ENCODE measurements at regions not wholly inside any gene's neighbourhood (a gene's known extent, or its start where the extent isn't known, plus 50 kb on each side); places are given as distances from the start of the nearest gene placed in this dataset.

DNA sequence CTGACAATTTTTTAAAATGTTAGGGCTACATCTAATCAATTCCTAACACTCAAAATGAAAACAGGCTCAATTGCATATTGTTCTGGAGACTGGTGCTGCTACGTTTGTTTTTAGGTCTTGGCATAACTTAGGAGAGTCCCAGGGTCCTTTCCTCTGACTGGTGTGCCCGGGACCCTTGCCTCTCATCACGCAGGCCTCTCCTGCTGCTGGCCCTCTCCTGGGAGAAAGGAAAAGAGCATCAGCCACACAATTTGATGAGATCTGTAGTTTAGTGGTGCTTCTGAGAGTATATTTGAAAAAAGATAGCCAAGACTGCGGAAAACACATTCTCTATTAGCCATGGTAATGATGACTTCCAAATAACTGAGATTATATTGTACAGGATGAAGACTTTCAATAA lies 380.0 kb downstream of the KLF12 start:
- no peak for DNase-seq (ENCODE audit: low spot score)
- in situ Hi-C loops (cut with MboI; ENCODE audit: low pct_unique_long_range_greater_than_20kb, low sequenced_read_pairs, unreplicated experiment): no loop called here
- TF ChIP-seq, protein P1, sequence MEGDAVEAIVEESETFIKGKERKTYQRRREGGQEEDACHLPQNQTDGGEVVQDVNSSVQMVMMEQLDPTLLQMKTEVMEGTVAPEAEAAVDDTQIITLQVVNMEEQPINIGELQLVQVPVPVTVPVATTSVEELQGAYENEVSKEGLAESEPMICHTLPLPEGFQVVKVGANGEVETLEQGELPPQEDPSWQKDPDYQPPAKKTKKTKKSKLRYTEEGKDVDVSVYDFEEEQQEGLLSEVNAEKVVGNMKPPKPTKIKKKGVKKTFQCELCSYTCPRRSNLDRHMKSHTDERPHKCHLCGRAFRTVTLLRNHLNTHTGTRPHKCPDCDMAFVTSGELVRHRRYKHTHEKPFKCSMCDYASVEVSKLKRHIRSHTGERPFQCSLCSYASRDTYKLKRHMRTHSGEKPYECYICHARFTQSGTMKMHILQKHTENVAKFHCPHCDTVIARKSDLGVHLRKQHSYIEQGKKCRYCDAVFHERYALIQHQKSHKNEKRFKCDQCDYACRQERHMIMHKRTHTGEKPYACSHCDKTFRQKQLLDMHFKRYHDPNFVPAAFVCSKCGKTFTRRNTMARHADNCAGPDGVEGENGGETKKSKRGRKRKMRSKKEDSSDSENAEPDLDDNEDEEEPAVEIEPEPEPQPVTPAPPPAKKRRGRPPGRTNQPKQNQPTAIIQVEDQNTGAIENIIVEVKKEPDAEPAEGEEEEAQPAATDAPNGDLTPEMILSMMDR (IDR thresholded peaks at IDR 0.05; ENCODE audit: extremely low read depth, insufficient read depth, missing control alignments): no peak

DNA sequence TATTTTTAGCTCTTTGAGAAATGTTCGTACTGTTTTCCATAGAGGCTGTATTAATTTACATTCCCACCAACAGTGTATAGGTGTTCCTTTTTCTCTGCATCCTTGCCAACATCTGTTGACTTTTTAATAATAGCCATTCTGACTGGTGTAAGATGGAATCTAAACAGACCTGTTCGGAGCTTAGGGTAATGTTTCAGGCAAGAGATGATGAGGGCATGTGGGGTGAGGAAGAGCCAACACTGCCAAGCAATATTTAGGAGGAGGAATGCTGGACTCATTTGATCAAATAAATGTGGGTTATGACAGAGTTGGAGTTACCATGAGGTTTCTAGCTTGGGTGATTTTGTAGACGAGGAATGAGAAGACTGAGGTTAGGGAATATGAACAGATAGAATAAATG lies 382.9 kb downstream of the KLF12 start:
- TF ChIP-seq, protein P1 (IDR thresholded peaks at IDR 0.05; ENCODE audit: extremely low read depth, insufficient read depth, missing control alignments): no peak
- in situ Hi-C loops (cut with MboI; ENCODE audit: low pct_unique_long_range_greater_than_20kb, low sequenced_read_pairs, unreplicated experiment): no loop called here
- no peak for DNase-seq (ENCODE audit: low spot score)

DNA sequence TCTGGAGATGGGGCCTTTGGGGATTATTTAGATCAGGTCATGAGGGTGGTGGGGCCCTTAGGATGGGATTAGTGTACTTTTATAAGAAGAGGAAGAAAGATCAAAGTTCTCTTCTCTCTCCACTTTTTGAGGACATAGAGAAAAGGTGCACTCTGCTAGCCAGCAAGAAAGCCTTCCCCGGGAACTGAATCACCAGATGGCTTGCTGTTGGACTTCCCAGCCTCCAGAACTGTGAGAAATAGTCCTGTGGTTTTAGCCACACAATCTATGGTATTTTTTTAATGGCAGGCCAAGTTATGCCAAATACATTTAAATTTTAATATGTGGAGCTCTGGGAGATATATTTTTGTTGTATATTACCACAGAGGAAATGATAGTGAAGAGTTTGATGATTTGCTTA lies 385.8 kb downstream of the KLF12 start:
- TF ChIP-seq, protein P1 (IDR thresholded peaks at IDR 0.05; ENCODE audit: extremely low read depth, insufficient read depth, missing control alignments): no peak
- in situ Hi-C loops (cut with MboI; ENCODE audit: low pct_unique_long_range_greater_than_20kb, low sequenced_read_pairs, unreplicated experiment): no loop called here
- no peak for DNase-seq (ENCODE audit: low spot score)

DNA sequence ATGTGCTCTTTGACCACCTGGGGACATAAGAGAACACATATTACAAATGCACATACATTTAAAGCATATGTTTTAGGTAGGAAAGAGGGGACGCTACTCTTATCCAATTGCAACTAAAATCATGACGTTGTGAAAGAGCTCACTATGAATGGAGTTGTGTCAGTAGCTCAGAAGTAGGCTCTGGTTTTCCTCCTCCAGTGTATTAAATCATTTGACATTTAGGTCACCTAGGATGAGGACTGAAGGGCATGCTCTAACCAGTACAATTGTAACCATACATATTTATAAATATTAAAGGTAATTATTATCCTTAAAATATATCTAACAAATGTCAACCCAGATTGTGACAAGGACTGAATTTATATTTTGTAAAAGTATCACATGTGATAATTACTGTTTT lies 389.0 kb downstream of the KLF12 start:
- in situ Hi-C loops (cut with MboI; ENCODE audit: low pct_unique_long_range_greater_than_20kb, low sequenced_read_pairs, unreplicated experiment): no loop called here

DNA sequence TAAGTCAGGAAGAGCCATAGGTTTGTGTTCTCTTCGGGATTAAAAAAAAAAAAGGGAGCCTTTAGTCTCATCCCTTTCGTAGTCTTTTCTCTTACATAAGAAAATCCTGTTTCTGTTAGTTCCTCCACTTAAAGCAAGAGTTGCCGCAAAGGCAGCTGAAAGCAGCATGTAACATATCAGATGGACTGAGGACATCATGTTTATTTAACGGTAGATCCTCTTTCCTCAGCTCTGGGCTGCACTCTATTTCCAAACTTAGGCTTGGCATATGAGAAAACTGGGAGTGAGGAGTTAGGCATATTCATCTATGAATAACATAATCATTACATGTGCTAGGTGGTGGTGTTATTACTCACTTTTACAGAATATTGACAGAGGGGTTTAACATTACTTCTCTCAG lies 391.2 kb downstream of the KLF12 start:
- in situ Hi-C loops (cut with MboI; ENCODE audit: low pct_unique_long_range_greater_than_20kb, low sequenced_read_pairs, unreplicated experiment): no loop called here
- TF ChIP-seq, protein P1 (IDR thresholded peaks at IDR 0.05; ENCODE audit: extremely low read depth, insufficient read depth, missing control alignments): no peak
- no peak for DNase-seq (ENCODE audit: low spot score)

More for the DNA sequence above, 389.0 kb downstream of the KLF12 start:
- no peak for DNase-seq (ENCODE audit: low spot score)
- TF ChIP-seq, protein P1 (IDR thresholded peaks at IDR 0.05; ENCODE audit: extremely low read depth, insufficient read depth, missing control alignments): no peak

DNA sequence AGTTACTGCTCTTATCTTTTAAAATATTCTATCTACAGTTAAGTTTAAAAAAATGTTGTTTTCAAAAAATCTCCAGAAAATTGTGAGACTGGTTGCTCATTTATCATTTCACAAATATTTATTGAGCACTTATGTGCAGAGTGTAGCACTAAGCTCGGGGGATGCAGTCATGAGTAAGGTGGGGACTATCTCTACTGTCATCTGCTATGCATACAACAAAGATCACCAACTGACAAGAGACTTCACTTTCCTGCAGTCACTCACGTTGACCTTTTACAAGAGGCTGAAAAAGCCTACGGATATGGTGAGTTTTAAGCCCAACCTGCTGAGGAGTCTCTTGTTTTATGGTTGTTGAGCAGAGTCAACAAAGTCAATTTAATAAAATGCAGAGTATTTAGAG lies 392.5 kb downstream of the KLF12 start:
- TF ChIP-seq, protein P1 (IDR thresholded peaks at IDR 0.05; ENCODE audit: extremely low read depth, insufficient read depth, missing control alignments): no peak
- in situ Hi-C loops (cut with MboI; ENCODE audit: low pct_unique_long_range_greater_than_20kb, low sequenced_read_pairs, unreplicated experiment): no loop called here
- no peak for DNase-seq (ENCODE audit: low spot score)

DNA sequence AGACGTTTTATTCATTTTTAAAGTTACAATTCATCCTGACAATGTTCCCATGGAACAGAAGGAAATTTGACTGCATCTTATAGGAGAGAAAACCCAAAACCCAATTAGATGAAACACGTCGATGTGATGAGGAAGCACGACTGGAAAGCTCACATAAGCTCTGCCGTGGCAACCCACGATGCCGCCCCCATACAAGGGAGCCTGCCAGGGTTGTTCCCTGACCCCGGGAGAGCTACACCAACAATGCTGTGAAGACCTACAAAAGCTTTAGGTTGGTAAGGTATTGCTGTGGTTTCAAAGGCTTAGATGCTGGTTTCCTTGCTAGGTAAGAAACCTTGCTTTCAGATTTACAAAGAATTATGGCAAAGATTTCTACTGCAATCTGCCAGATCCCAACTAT lies 393.1 kb downstream of the KLF12 start:
- no peak for DNase-seq (ENCODE audit: low spot score)
- TF ChIP-seq, protein P1 (IDR thresholded peaks at IDR 0.05; ENCODE audit: extremely low read depth, insufficient read depth, missing control alignments): no peak
- in situ Hi-C loops (cut with MboI; ENCODE audit: low pct_unique_long_range_greater_than_20kb, low sequenced_read_pairs, unreplicated experiment): no loop called here
